Mesodermal cell (in vitro differentiated cells): ENCODE measurements at regions not wholly inside any gene's neighbourhood (a gene's known extent, or its start where the extent isn't known, plus 50 kb on each side); places are given as distances from the start of the nearest gene placed in this dataset.

Experiments
- H3K27ac ChIP-seq: 2 replicates; pipeline ENCODE4 v1.7.0; 2013; ENCODE audit warnings: mild to moderate bottlenecking, low read depth, low read length, moderate library complexity; ENCODE audit not compliant: severe bottlenecking
- H3K36me3 ChIP-seq: 2 replicates; pipeline ENCODE4 v1.7.1; 2013; ENCODE audit warnings: mild to moderate bottlenecking, low read length, moderate library complexity; ENCODE audit not compliant: control insufficient read depth, insufficient read depth
- H3K4me1 ChIP-seq: one replicate; pipeline ENCODE4 v1.7.1; 2013; ENCODE audit warnings: mild to moderate bottlenecking, low read length; ENCODE audit not compliant: insufficient read depth, control insufficient read depth, poor library complexity, severe bottlenecking
- H3K4me3 ChIP-seq: 2 replicates; pipeline ENCODE4 v1.7.0; 2013; ENCODE audit warnings: low read length, control low read depth, mild to moderate bottlenecking; ENCODE audit not compliant: insufficient read depth, poor library complexity, severe bottlenecking; ENCODE audit errors: extremely low read depth
- H3K9me3 ChIP-seq: 2 replicates; pipeline ENCODE4 v1.7.1; 2013; ENCODE audit warnings: mild to moderate bottlenecking, low read length, moderate library complexity; ENCODE audit not compliant: control insufficient read depth
- WGBS, 2 experiments: methylation state at CpG; one replicate each; pipeline ENCODE4 v1.1.5; 2013; ENCODE audit warnings: missing lambda C conversion rate in 2 of 2; ENCODE audit not compliant: insufficient coverage in 2 of 2; 5-methylcytosine and 5-hydroxymethylcytosine counted together

DNA sequence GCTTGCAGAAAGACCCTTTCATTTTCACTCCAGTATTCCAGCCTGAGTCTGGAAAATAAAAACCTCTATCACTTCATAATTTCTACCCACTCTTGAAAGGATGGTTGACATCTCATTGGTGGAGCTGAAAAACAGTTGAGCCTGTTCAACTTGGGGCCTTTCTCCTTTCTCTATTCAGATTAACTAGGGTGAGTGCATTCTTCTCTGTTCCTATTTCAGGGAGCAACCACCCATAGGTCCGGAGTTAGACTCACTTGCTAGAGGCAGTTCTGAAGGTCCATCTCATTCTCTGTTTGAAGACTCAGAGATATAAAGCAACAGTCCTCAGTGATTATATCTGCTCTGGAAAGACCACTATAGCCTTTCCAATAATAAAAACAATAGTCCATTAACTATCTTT is 167.9 kb upstream of the SPOPL start:
- no peaks in the 10 kb centered on the region for H3K9me3 ChIP-seq
- no peak overlapping the region for H3K4me3 ChIP-seq
- H3K4me1 ChIP-seq: peaks cover 11% of the 10 kb centered on the region
- no peak overlapping the region for H3K27ac ChIP-seq
- WGBS, 2 experiments: 100% methylated on average over 1 of the region's 1 CpG; no CpG with 5 or more reads in 1 of the 2 experiments
- H3K36me3 ChIP-seq: no peaks in the 10 kb centered on the region

DNA sequence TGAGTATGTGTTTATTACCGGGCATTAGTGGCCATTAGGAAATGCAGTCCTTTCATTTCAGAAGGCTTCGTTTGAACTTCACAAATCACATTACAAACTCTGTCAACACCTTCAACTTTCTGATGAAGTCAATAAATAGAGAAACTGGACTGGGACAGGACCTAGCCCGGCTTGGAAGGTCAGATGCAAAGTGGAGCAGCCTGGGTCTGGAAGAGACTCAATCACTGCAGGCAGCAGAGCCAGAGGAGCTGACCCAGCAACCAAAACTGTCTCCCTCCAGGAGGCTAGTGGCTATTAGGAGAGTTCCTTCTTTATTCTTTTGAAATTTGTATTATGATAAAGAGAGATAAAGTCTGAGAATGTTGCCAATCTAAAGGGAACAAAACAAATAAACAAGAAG is 167.2 kb upstream of the SPOPL start:
- 77 to 86% methylated on average over 1 to 2 of the region's 3 CpGs for WGBS, 2 experiments
- no peaks in the 10 kb centered on the region for H3K36me3 ChIP-seq
- H3K4me3 ChIP-seq: no peak overlapping the region
- peaks cover 11% of the 10 kb centered on the region for H3K4me1 ChIP-seq
- H3K27ac ChIP-seq: peak overlapping the region; percentile 68
- H3K9me3 ChIP-seq: no peaks in the 10 kb centered on the region

DNA sequence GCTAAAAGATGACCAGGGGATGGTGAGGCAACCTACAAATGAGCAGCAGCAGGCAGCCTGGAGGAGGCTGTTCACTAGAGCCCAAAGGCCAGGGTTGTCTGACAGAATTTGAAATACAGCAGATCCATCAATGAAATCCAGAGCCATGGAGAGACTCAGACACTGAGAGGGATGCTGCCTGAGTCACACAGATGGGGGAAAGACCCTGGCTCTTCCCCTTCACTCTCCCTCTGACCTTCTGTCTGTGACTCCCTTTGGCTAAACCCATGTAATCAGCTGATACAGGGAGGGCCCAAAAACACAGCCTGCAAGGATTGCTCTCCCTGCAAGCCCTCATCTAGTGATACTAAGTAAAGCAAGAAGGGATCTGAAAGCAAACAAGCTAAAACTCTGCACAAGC is 166.5 kb upstream of the SPOPL start:
- H3K4me3 ChIP-seq: no peak overlapping the region
- H3K9me3 ChIP-seq: no peaks in the 10 kb centered on the region
- H3K27ac ChIP-seq: peak overlapping the region; percentile 68
- peaks cover 11% of the 10 kb centered on the region for H3K4me1 ChIP-seq
- H3K36me3 ChIP-seq: no peaks in the 10 kb centered on the region

DNA sequence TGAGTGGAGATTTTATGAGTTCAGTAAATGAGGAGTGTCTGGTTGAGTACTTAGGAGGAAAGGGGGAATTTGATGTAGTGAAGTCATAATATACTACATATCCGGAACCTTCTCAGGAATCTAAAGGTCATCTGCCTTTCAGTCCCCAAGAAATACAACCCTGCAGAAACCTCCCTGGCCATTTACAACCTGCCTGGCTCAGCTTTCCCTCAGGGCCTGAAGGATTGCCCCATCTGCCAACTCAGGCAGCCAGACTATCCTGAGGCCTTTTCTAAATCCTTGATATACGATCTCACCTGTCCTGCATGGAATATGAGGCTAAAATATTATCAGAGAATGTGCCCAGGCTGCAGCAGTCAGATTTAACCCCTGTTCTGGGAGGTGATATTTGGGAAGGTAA is 165.4 kb upstream of the SPOPL start:
- peaks cover 11% of the 10 kb centered on the region for H3K4me1 ChIP-seq
- 100% methylated on average over 2 of the region's 2 CpGs; no CpG with 5 or more reads in 1 of the 2 experiments for WGBS, 2 experiments
- no peaks in the 10 kb centered on the region for H3K36me3 ChIP-seq
- H3K9me3 ChIP-seq: no peaks in the 10 kb centered on the region
- no peak overlapping the region for H3K27ac ChIP-seq
- H3K4me3 ChIP-seq: no peak overlapping the region

DNA sequence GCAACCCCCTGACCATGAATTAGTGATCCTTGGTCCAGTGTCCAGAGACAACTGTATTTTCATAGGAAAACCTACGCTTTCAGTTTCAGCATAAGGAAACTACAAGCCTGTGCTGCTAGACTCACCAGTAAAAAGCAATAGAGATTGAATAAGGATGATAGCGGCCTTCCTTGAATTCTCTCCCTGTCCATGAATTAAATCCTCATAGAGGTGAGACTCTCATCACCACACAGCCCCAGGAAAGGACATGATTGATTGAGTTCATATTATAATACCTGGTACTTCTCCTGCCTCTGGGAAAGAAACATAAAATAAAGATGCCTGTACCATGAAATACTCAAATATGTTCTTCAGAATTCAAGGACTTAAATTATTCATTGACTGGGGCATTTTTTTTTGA is 146.3 kb upstream of the SPOPL start:
- no peak overlapping the region for H3K4me3 ChIP-seq
- no peaks in the 10 kb centered on the region for H3K9me3 ChIP-seq
- no CpG with 5 or more reads among the region's 2 CpGs for WGBS, 2 experiments
- H3K36me3 ChIP-seq: no peaks in the 10 kb centered on the region
- H3K4me1 ChIP-seq: no peaks in the 10 kb centered on the region
- no peak overlapping the region for H3K27ac ChIP-seq

DNA sequence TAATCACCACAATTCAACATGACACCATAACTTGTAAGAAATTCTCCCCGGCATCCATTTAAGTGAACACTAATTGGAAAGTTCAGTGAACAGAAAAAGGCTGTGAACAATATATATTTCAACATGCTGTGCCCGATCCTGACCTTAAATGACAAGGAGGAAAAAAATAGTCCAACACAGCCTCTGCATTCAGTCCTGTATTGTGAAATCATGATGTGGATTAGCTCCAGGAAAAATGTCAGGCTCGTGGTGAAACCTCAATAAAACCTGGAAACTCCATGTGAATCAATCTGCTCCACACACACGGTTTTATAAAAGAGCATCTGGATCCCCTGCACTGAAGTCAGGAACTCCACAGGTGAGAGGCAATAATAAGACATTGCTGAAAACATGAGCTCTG is 145.4 kb upstream of the SPOPL start:
- no peaks in the 10 kb centered on the region for H3K9me3 ChIP-seq
- 100% methylated on average over 1 of the region's 4 CpGs; no CpG with 5 or more reads in 1 of the 2 experiments for WGBS, 2 experiments
- no peak overlapping the region for H3K27ac ChIP-seq
- no peaks in the 10 kb centered on the region for H3K36me3 ChIP-seq
- H3K4me3 ChIP-seq: no peak overlapping the region
- H3K4me1 ChIP-seq: no peaks in the 10 kb centered on the region

DNA sequence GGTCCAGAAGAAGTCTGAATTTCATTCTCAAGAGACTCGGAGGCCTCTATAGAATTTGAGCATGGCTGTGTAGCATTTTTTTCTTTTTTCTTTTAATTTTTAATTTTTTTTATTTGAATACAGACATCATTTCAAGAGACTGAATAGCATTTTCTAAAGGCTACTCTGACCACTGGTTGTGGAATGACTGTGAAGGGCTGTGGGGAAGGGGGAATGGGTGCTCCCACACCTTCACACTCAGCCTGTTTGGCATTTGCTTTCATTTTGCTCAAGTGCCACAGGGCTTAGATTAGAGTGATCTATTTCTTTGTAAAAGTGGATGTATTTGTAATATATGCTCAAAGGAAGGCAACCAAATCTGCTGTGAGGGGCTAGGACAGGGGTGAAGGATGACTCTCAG is 142.0 kb upstream of the SPOPL start:
- no CpG with 5 or more reads among the region's 1 CpG for WGBS, 2 experiments
- Histone ChIP-seq H3K36me3 (no peaks in the 10 kb centered on the region), H3K4me3 (no peak overlapping the region), H3K9me3 (no peaks in the 10 kb centered on the region), H3K27ac (no peak overlapping the region), H3K4me1 (no peaks in the 10 kb centered on the region)

DNA sequence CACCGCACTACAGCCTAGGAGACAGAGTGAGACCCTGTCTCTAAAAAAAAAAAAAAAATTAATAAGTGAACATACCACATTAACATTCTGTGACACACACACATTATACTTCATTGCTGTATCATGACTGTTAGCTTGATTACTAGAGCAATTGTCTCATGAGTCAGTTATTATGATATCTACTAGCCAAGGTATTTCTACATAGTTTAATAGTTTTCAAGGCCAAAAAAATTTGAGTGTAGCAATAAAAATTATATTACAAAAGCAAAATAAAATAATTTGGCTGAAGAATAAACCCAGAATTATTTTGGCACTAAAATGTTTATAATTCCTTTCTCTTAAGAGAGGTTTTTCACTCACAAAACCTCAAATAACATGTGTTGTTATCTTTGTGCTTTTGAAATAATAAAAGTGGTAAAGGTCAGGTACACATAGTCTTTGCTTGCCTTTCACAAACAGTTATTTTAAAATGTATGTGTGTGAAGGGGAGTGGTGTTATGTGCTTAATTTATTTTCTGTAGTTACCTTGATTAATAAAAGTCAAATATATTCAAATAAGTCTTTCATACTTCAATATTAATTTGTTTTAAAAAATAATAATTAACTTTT is 136.9 kb upstream of the SPOPL start:
- H3K36me3 ChIP-seq: no peaks in the 10 kb centered on the region
- H3K27ac ChIP-seq: no peak overlapping the region
- H3K4me1 ChIP-seq: no peaks in the 10 kb centered on the region
- no peaks in the 10 kb centered on the region for H3K9me3 ChIP-seq
- 100% methylated on average over 1 of the region's 1 CpG; no CpG with 5 or more reads in 1 of the 2 experiments for WGBS, 2 experiments
- no peak overlapping the region for H3K4me3 ChIP-seq

DNA sequence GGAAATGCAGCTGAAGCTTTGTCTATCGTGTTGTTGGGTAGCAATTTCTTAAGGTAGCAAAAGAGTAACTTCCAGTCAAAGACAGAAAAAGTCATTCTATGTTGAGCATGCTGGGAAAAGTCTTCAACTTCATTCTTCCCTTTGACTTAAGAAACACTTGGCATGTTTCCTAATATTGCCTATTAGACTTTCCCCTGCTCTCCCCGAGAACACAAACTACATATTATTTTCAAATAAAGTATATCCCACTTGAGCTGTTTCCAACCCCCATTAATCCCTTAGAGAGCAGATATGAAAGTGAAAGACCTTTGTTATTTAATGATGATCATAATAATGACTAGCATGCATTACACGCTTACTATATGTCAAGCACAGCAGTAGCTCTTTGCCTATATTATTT is 136.0 kb upstream of the SPOPL start:
- H3K27ac ChIP-seq: no peak overlapping the region
- H3K36me3 ChIP-seq: no peaks in the 10 kb centered on the region
- H3K9me3 ChIP-seq: no peaks in the 10 kb centered on the region
- 100% methylated on average over 1 of the region's 3 CpGs; no CpG with 5 or more reads in 1 of the 2 experiments for WGBS, 2 experiments
- no peak overlapping the region for H3K4me3 ChIP-seq
- no peaks in the 10 kb centered on the region for H3K4me1 ChIP-seq

DNA sequence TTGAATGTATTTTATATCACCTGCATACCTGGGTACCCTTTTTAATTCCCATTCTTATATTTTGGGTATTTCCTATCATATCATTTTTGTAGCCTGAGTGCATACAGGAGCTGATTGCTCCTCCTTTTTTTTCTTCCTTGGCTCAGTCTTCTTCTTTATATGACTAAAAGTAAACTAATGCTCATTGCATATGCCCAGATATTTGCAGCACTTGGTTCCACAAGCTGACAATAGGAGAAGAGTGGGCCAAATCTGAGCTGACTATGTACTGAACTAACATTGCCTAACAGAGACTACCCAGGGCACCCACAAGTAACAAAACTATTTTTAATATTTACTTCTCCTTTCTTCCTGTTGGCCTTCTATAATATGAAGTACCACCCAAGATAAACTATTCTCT is 131.7 kb upstream of the SPOPL start:
- no peaks in the 10 kb centered on the region for H3K4me1 ChIP-seq
- H3K4me3 ChIP-seq: no peak overlapping the region
- H3K27ac ChIP-seq: no peak overlapping the region
- no peaks in the 10 kb centered on the region for H3K9me3 ChIP-seq
- no peaks in the 10 kb centered on the region for H3K36me3 ChIP-seq

DNA sequence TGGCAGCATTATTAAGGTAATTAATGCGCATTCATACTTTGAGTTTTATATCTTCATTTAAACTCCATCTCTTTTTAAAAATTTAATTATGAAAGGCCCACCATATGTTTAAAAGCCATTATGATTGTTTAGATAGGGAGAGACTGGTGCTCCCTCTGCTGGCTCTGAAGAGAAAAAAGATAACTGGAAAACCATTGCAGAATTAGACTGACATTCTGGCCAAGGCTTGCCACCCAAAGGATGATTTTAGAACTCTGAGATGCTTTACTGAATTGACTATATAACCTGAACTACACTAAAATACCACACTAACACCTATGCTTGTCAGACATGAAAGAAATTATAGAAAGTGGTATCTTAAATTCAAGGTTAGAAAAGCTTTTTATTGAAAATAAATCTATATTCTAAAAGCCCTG is 127.6 kb upstream of the SPOPL start:
- no peak overlapping the region for H3K4me3 ChIP-seq
- WGBS, 2 experiments: no CpG with 5 or more reads among the region's 1 CpG
- H3K4me1 ChIP-seq: no peaks in the 10 kb centered on the region
- no peaks in the 10 kb centered on the region for H3K9me3 ChIP-seq
- H3K36me3 ChIP-seq: no peaks in the 10 kb centered on the region
- no peak overlapping the region for H3K27ac ChIP-seq
